GM19468 (cell line): ENCODE measurements at regions not wholly inside any gene's neighbourhood (a gene's known extent, or its start where the extent isn't known, plus 50 kb on each side); places are given as distances from the start of the nearest gene placed in this dataset.
"Not testable (repeated sequence)": the region's sequence is repeated elsewhere in the genome, so short reads cannot be mapped to it uniquely, and the experiment has no call there.

Experiments
- ATAC-seq: cut with Tn5 transposase; IDR thresholded peaks from one replicate; pipeline ENCODE4 v1.9.1; 2021; ENCODE audit warnings: mild to moderate bottlenecking, moderate library complexity, moderate number of reproducible peaks; ENCODE audit not compliant: unreplicated experiment; ENCODE audit errors: extremely low read depth

- no peak for ATAC-seq
Measured at GRCh38 chr4:155592179-155592937, 74.3 kb upstream of the GUCY1A1 start.

GRCh38 chr4:155591738-155592143 is 74.9 kb upstream of the GUCY1A1 start:
- no peak for ATAC-seq

- no peak for ATAC-seq
Measured at GRCh38 chr4:155590796-155591585, 75.7 kb upstream of the GUCY1A1 start.

GRCh38 chr4:155588437-155588836 is 78.2 kb upstream of the GUCY1A1 start:
- ATAC-seq, result no peak

- ATAC-seq, result no peak
Measured at GRCh38 chr4:155587766-155588165, 78.9 kb upstream of the GUCY1A1 start.

- ATAC-seq, result no peak
Measured at GRCh38 chr4:155582971-155583437, 83.6 kb upstream of the GUCY1A1 start.

GRCh38 chr4:155582041-155582440 is 84.6 kb upstream of the GUCY1A1 start:
- ATAC-seq, result no peak

GRCh38 chr4:155578726-155579370 is 87.8 kb upstream of the GUCY1A1 start:
- ATAC-seq, result no peak

- ATAC-seq, result no peak
Measured at GRCh38 chr4:155578219-155578618, 88.4 kb upstream of the GUCY1A1 start.

- not testable (repeated sequence) for ATAC-seq
Measured at GRCh38 chr4:155574329-155574728, 92.3 kb upstream of the GUCY1A1 start.

- ATAC-seq, result no peak
Measured at GRCh38 chr4:155573126-155573525, 93.5 kb upstream of the GUCY1A1 start.

GRCh38 chr4:155572106-155572703 is 94.4 kb upstream of the GUCY1A1 start:
- ATAC-seq, result no peak

GRCh38 chr4:155571184-155571944 is 95.3 kb upstream of the GUCY1A1 start:
- no peak for ATAC-seq

- ATAC-seq, result no peak
Measured at GRCh38 chr4:155570661-155571060, 96.0 kb upstream of the GUCY1A1 start.

GRCh38 chr4:155569960-155570515 is 96.6 kb upstream of the GUCY1A1 start:
- ATAC-seq, result no peak

- no peak for ATAC-seq
Measured at GRCh38 chr4:155569471-155569870, 97.2 kb upstream of the GUCY1A1 start.

- no peak for ATAC-seq
Measured at GRCh38 chr4:155568641-155569220, 97.9 kb upstream of the GUCY1A1 start.

GRCh38 chr4:155566354-155566753 is 100.3 kb upstream of the GUCY1A1 start:
- no peak for ATAC-seq

- ATAC-seq, result no peak
Measured at GRCh38 chr4:155565776-155566175, 100.9 kb upstream of the GUCY1A1 start.
